ENCODE measurements at regions not wholly inside any gene's neighbourhood (a gene's known extent, or its start where the extent isn't known, plus 50 kb on each side); places are given as distances from the start of the nearest gene placed in this dataset.
A peak's percentile ranks its signal among the peaks of the same experiment; 100 is the strongest.

DNA sequence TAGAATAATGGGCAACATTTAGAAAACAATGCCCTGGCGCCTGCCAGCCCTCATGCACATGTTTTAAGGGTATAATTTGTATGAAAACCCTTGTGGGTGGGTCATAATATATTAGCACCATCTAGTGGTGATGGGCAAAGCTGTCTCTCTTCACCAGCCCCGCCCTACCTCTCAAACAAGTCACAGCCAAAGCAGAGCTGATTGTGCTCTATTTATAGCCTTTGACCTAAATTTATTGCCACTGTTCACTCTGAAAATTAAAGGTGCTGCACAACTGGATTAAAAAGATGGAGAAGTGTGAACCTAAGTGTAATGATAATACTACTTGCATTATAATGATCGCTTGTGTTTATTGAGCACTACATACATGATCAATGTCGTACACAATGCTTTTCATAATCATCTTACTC, 131.9 kb upstream of the ANKH start:
- no peaks in the 10 kb centered on the region for H3K36me3 ChIP-seq (replicated peaks in 1 of 2; ENCODE audit: control extremely low read depth in 1 of 2, control insufficient read depth in 1 of 2, extremely low read depth in 1 of 2, insufficient read depth in 2 of 2, low read length in 1 of 2)
- peaks cover 5% of the 10 kb centered on the region for H3K27me3 Mint-ChIP-seq
- ChIA-PET CTCF (interaction anchor here (0.6 to 9.5 kb wide), 34 partner anchors 9 to 355 kb away, joined by 3 to 226 read pairs (median 6); no protein-coding TSS in a partner anchor), POLR2A (no interaction called here)
- H2AFZ ChIP-seq (ENCODE audit: insufficient read depth, low read depth, low read length, poor library complexity, severe bottlenecking): no peak overlapping the region
- H3K27me3 ChIP-seq (replicated peaks in 1 of 4; ENCODE audit: control extremely low read depth in 1 of 4, control insufficient read depth in 3 of 4, insufficient read depth in 4 of 4, low read length in 3 of 4): peaks cover 0 to 3% (median 0%) of the 10 kb centered on the region in 4 experiments
- no peak overlapping the region for H3K9ac ChIP-seq (ENCODE audit: low read length)
- no peak overlapping the region for H3K4me2 ChIP-seq (replicated peaks; ENCODE audit: low read depth, low read length, poor library complexity, severe bottlenecking)
- H3K9me3 Mint-ChIP-seq (ENCODE audit: insufficient read depth): no peaks in the 10 kb centered on the region
- no peak overlapping the region for H3K27ac ChIP-seq (ENCODE audit: low read length in 2 of 2)
- no peaks in the 10 kb centered on the region for H3K79me2 ChIP-seq (ENCODE audit: control insufficient read depth, insufficient read depth, low read length)
- no peaks in the 10 kb centered on the region for H4K20me1 ChIP-seq (ENCODE audit: control insufficient read depth, insufficient read depth, low read length, poor library complexity, severe bottlenecking)
- H3K9me3 ChIP-seq (ENCODE audit: control extremely low read depth in 1 of 3, control insufficient read depth in 2 of 3, insufficient read depth in 1 of 3, low read length in 2 of 3): no peaks in the 10 kb centered on the region
- no peak overlapping the region for H3K4me3 Mint-ChIP-seq
- H3K4me1 ChIP-seq (ENCODE audit: control insufficient read depth in 2 of 2, insufficient read depth in 2 of 2, low read length in 2 of 2): peaks cover 11 to 14% of the 10 kb centered on the region in 2 donors
- no CpG with 5 or more reads among the region's 4 CpGs for WGBS (ENCODE audit: insufficient coverage)
- peak; percentile 82 for DNase-seq
- intact Hi-C loops (cut with micrococcal nuclease): loop anchor here (1.0 to 10.0 kb wide), 5 partner anchors 46 to 419 kb away; partner anchors contain the start of gene OTULINL
- H3K27ac Mint-ChIP-seq: no peak overlapping the region
- H3K4me1 Mint-ChIP-seq: peaks cover 16% of the 10 kb centered on the region
- no peak overlapping the region for H3K4me3 ChIP-seq (ENCODE audit: control extremely low read depth in 1 of 5, extremely low read depth in 1 of 5, insufficient read depth in 1 of 5, low read depth in 2 of 5, low read length in 4 of 5)
- peak; percentile 94 for ATAC-seq (ENCODE audit: low read depth)
- TF ChIP-seq, protein P1, sequence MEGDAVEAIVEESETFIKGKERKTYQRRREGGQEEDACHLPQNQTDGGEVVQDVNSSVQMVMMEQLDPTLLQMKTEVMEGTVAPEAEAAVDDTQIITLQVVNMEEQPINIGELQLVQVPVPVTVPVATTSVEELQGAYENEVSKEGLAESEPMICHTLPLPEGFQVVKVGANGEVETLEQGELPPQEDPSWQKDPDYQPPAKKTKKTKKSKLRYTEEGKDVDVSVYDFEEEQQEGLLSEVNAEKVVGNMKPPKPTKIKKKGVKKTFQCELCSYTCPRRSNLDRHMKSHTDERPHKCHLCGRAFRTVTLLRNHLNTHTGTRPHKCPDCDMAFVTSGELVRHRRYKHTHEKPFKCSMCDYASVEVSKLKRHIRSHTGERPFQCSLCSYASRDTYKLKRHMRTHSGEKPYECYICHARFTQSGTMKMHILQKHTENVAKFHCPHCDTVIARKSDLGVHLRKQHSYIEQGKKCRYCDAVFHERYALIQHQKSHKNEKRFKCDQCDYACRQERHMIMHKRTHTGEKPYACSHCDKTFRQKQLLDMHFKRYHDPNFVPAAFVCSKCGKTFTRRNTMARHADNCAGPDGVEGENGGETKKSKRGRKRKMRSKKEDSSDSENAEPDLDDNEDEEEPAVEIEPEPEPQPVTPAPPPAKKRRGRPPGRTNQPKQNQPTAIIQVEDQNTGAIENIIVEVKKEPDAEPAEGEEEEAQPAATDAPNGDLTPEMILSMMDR (IDR thresholded peaks at IDR 0.05): peak; percentile 89
- TF ChIP-seq EZH2 (IDR thresholded peaks at IDR 0.05; ENCODE audit: borderline replicate concordance, insufficient read depth, low read depth, low read length, poor library complexity, severe bottlenecking): no peak

DNA sequence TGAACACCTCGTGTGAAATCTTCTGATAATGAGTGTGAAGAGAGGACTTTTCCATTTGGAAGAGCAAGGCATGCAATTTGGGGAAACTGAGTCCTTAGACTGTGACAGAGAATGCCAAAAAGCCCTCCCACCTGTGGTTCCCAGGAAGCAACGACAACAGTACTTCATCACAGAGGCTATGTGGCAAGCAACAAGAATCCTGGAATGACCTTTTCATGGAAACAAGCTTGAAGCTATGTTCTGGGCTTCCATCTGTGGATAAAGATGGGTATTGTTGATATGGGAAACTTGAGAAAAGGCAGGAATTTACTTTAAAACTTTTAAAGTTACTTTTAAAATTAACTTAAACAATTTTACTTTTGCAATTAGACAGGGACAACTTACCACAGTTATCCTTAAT, 131.2 kb upstream of the ANKH start:
- ChIA-PET CTCF (interaction anchor here (0.6 to 9.5 kb wide), 27 partner anchors 8 to 333 kb away, joined by 3 to 226 read pairs (median 7); no protein-coding TSS in a partner anchor), POLR2A (no interaction called here)
- Mint-ChIP-seq H3K4me1 (peaks cover 24% of the 10 kb centered on the region), H3K9me3 (ENCODE audit: insufficient read depth) (peaks cover 3% of the 10 kb centered on the region), H3K27me3 (no peaks in the 10 kb centered on the region), H3K4me3 (no peak overlapping the region), H3K27ac (no peak overlapping the region)
- Histone ChIP-seq H4K20me1 (ENCODE audit: control insufficient read depth, insufficient read depth, low read length, poor library complexity, severe bottlenecking) (no peaks in the 10 kb centered on the region), H3K9me3 (ENCODE audit: control extremely low read depth in 1 of 3, control insufficient read depth in 2 of 3, insufficient read depth in 1 of 3, low read length in 2 of 3) (peaks cover 0 to 5% (median 0%) of the 10 kb centered on the region in 3 donors), H3K4me2 (replicated peaks; ENCODE audit: low read depth, low read length, poor library complexity, severe bottlenecking) (no peak overlapping the region), H3K36me3 (replicated peaks in 1 of 2; ENCODE audit: control extremely low read depth in 1 of 2, control insufficient read depth in 1 of 2, extremely low read depth in 1 of 2, insufficient read depth in 2 of 2, low read length in 1 of 2) (no peaks in the 10 kb centered on the region), H3K4me1 (ENCODE audit: control insufficient read depth in 2 of 2, insufficient read depth in 2 of 2, low read length in 2 of 2) (peaks cover 18 to 21% of the 10 kb centered on the region in 2 donors), H2AFZ (ENCODE audit: insufficient read depth, low read depth, low read length, poor library complexity, severe bottlenecking) (no peak overlapping the region), H3K27me3 (replicated peaks in 1 of 4; ENCODE audit: control extremely low read depth in 1 of 4, control insufficient read depth in 3 of 4, insufficient read depth in 4 of 4, low read length in 3 of 4) (no peaks in the 10 kb centered on the region), H3K27ac (ENCODE audit: low read length in 2 of 2) (no peak overlapping the region), H3K9ac (ENCODE audit: low read length) (no peak overlapping the region), H3K4me3 (ENCODE audit: control extremely low read depth in 1 of 5, extremely low read depth in 1 of 5, insufficient read depth in 1 of 5, low read depth in 2 of 5, low read length in 4 of 5) (no peak overlapping the region), H3K79me2 (ENCODE audit: control insufficient read depth, insufficient read depth, low read length) (no peaks in the 10 kb centered on the region)
- no CpG with 5 or more reads among the region's 2 CpGs for WGBS (ENCODE audit: insufficient coverage)
- DNase-seq (no peak), ATAC-seq (ENCODE audit: low read depth) (no peak)
- intact Hi-C loops (cut with micrococcal nuclease): loop anchor here (1.0 to 10.0 kb wide), 5 partner anchors 45 to 418 kb away; partner anchors contain the start of gene OTULINL
- TF ChIP-seq, protein P1 (IDR thresholded peaks at IDR 0.05): no peak
- no peak for TF ChIP-seq EZH2 (IDR thresholded peaks at IDR 0.05; ENCODE audit: borderline replicate concordance, insufficient read depth, low read depth, low read length, poor library complexity, severe bottlenecking)

Measured in B cell (primary cell).